H54 (cell line): ENCODE measurements at regions not wholly inside any gene's neighbourhood (a gene's known extent, or its start where the extent isn't known, plus 50 kb on each side); places are given as distances from the start of the nearest gene placed in this dataset.
"Not testable (repeated sequence)": the region's sequence is repeated elsewhere in the genome, so short reads cannot be mapped to it uniquely, and the experiment has no call there.

Experiments
- DNase-seq: peaks from one replicate; pipeline ENCODE4 v3.0.0; 2011; ENCODE audit warnings: low spot score, mixed read lengths; ENCODE audit not compliant: insufficient read length
- FAIRE-seq: peaks from 3 replicates; lab custom pipeline; 2011; peaks lifted over from hg19 to GRCh38; lab: Jason Lieb, UNC
- POLR2A ChIP-seq: IDR thresholded peaks from 2 replicates; pipeline ENCODE4 v1.6.1; 2011; ENCODE audit warnings: low read depth, mild to moderate bottlenecking, low read length

- no peak for TF ChIP-seq POLR2A
- no peak for FAIRE-seq
- DNase-seq = no peak
Measured at GRCh38 chr15:19899021-19899824, 642.4 kb downstream of the GOLGA6L6 start.

DNA sequence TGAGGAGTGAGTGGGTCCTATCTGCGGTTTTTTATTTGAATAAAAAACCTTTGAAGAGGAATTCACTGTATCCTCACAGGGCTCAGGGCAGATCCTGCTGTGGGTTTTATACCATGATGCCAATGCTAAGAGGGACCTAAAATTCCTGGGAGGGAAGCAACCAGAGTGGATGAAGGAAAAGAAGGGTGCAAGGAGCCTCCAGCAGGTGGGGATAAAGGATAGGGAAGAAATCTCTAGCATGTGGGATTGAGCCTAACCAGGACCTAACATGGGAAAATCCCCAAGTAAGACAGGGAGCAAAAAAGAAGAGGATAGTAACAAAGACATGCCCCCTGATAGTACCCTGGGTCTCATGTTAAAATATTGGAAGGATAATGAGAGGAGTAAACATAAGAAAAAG is 652.8 kb downstream of the GOLGA6L6 start:
- FAIRE-seq, DNase-seq: not testable (repeated sequence)

GRCh38 chr15:19844061-19844460 is 697.5 kb downstream of the GOLGA6L6 start:
- not testable (repeated sequence) for FAIRE-seq, DNase-seq
